ENCODE measurements at regions not wholly inside any gene's neighbourhood (a gene's known extent, or its start where the extent isn't known, plus 50 kb on each side); places are given as distances from the start of the nearest gene placed in this dataset.
"Not testable (repeated sequence)": the region's sequence is repeated elsewhere in the genome, so short reads cannot be mapped to it uniquely, and the experiment has no call there.

GRCh38 chr2:91565689-91566430, 2874.4 kb downstream of the RPIA start:
- not testable (repeated sequence) for H3K27ac Mint-ChIP-seq; DNase-seq (ENCODE audit: low spot score); H3K4me3 Mint-ChIP-seq; H3K27me3 Mint-ChIP-seq (ENCODE audit: low read depth); H3K36me3 Mint-ChIP-seq (ENCODE audit: low read depth); H3K9me3 Mint-ChIP-seq; H3K4me1 Mint-ChIP-seq (ENCODE audit: low read depth)

GRCh38 chr2:91566611-91567010, 2875.1 kb downstream of the RPIA start:
- H3K4me3 Mint-ChIP-seq; H3K36me3 Mint-ChIP-seq (ENCODE audit: low read depth); DNase-seq (ENCODE audit: low spot score): not testable (repeated sequence)

GRCh38 chr2:91567546-91568335, 2876.3 kb downstream of the RPIA start:
- not testable (repeated sequence) for H3K27ac Mint-ChIP-seq; DNase-seq (ENCODE audit: low spot score); H3K4me1 Mint-ChIP-seq (ENCODE audit: low read depth); H3K9me3 Mint-ChIP-seq; H3K27me3 Mint-ChIP-seq (ENCODE audit: low read depth); H3K36me3 Mint-ChIP-seq (ENCODE audit: low read depth); H3K4me3 Mint-ChIP-seq

More at GRCh38 chr2:91566611-91567010, 2875.1 kb downstream of the RPIA start:
- not testable (repeated sequence) for H3K27ac Mint-ChIP-seq; H3K4me1 Mint-ChIP-seq (ENCODE audit: low read depth); H3K9me3 Mint-ChIP-seq; H3K27me3 Mint-ChIP-seq (ENCODE audit: low read depth)

- H3K27ac Mint-ChIP-seq; H3K27me3 Mint-ChIP-seq (ENCODE audit: low read depth); H3K36me3 Mint-ChIP-seq (ENCODE audit: low read depth): not testable (repeated sequence)
These were observed 2877.2 kb downstream of the RPIA start for GRCh38 chr2:91568391-91569338.

GRCh38 chr2:91571239-91571923, 2879.9 kb downstream of the RPIA start:
- H3K27me3 Mint-ChIP-seq (ENCODE audit: low read depth); H3K9me3 Mint-ChIP-seq: not testable (repeated sequence)

More at GRCh38 chr2:91568391-91569338, 2877.2 kb downstream of the RPIA start:
- not testable (repeated sequence) for H3K4me1 Mint-ChIP-seq (ENCODE audit: low read depth); H3K9me3 Mint-ChIP-seq; DNase-seq (ENCODE audit: low spot score); H3K4me3 Mint-ChIP-seq

GRCh38 chr2:91573018-91573417, 2881.5 kb downstream of the RPIA start:
- H3K4me1 Mint-ChIP-seq (ENCODE audit: low read depth); H3K9me3 Mint-ChIP-seq; H3K27me3 Mint-ChIP-seq (ENCODE audit: low read depth); H3K4me3 Mint-ChIP-seq; H3K36me3 Mint-ChIP-seq (ENCODE audit: low read depth); DNase-seq (ENCODE audit: low spot score); H3K27ac Mint-ChIP-seq: not testable (repeated sequence)

More at GRCh38 chr2:91571239-91571923, 2879.9 kb downstream of the RPIA start:
- not testable (repeated sequence) for H3K4me1 Mint-ChIP-seq (ENCODE audit: low read depth); H3K36me3 Mint-ChIP-seq (ENCODE audit: low read depth); DNase-seq (ENCODE audit: low spot score); H3K4me3 Mint-ChIP-seq; H3K27ac Mint-ChIP-seq

- not testable (repeated sequence) for H3K4me1 Mint-ChIP-seq (ENCODE audit: low read depth); H3K9me3 Mint-ChIP-seq; H3K27me3 Mint-ChIP-seq (ENCODE audit: low read depth); H3K36me3 Mint-ChIP-seq (ENCODE audit: low read depth); DNase-seq (ENCODE audit: low spot score); H3K4me3 Mint-ChIP-seq; H3K27ac Mint-ChIP-seq
These were observed 2882.3 kb downstream of the RPIA start for GRCh38 chr2:91573755-91574154.

- not testable (repeated sequence) for H3K36me3 Mint-ChIP-seq (ENCODE audit: low read depth); H3K4me3 Mint-ChIP-seq; H3K27me3 Mint-ChIP-seq (ENCODE audit: low read depth); DNase-seq (ENCODE audit: low spot score); H3K27ac Mint-ChIP-seq; H3K4me1 Mint-ChIP-seq (ENCODE audit: low read depth); H3K9me3 Mint-ChIP-seq
These were observed 2882.8 kb downstream of the RPIA start for GRCh38 chr2:91574255-91574654.

GRCh38 chr2:91575701-91576100, 2884.2 kb downstream of the RPIA start:
- H3K4me3 Mint-ChIP-seq; H3K27me3 Mint-ChIP-seq (ENCODE audit: low read depth): not testable (repeated sequence)

GRCh38 chr2:91577406-91577805, 2885.9 kb downstream of the RPIA start:
- not testable (repeated sequence) for H3K9me3 Mint-ChIP-seq; DNase-seq (ENCODE audit: low spot score); H3K27ac Mint-ChIP-seq; H3K27me3 Mint-ChIP-seq (ENCODE audit: low read depth); H3K4me3 Mint-ChIP-seq; H3K4me1 Mint-ChIP-seq (ENCODE audit: low read depth); H3K36me3 Mint-ChIP-seq (ENCODE audit: low read depth)

More at GRCh38 chr2:91575701-91576100, 2884.2 kb downstream of the RPIA start:
- H3K36me3 Mint-ChIP-seq (ENCODE audit: low read depth); DNase-seq (ENCODE audit: low spot score); H3K4me1 Mint-ChIP-seq (ENCODE audit: low read depth); H3K27ac Mint-ChIP-seq; H3K9me3 Mint-ChIP-seq: not testable (repeated sequence)

GRCh38 chr2:91578678-91579077, 2887.2 kb downstream of the RPIA start:
- not testable (repeated sequence) for DNase-seq (ENCODE audit: low spot score); H3K27ac Mint-ChIP-seq; H3K27me3 Mint-ChIP-seq (ENCODE audit: low read depth); H3K9me3 Mint-ChIP-seq; H3K4me3 Mint-ChIP-seq; H3K36me3 Mint-ChIP-seq (ENCODE audit: low read depth); H3K4me1 Mint-ChIP-seq (ENCODE audit: low read depth)

- H3K9me3 Mint-ChIP-seq; H3K27ac Mint-ChIP-seq; H3K27me3 Mint-ChIP-seq (ENCODE audit: low read depth); H3K4me1 Mint-ChIP-seq (ENCODE audit: low read depth); H3K4me3 Mint-ChIP-seq; DNase-seq (ENCODE audit: low spot score); H3K36me3 Mint-ChIP-seq (ENCODE audit: low read depth): not testable (repeated sequence)
These were observed 2888.1 kb downstream of the RPIA start for GRCh38 chr2:91579555-91579954.

- not testable (repeated sequence) for DNase-seq (ENCODE audit: low spot score); H3K36me3 Mint-ChIP-seq (ENCODE audit: low read depth); H3K9me3 Mint-ChIP-seq; H3K27me3 Mint-ChIP-seq (ENCODE audit: low read depth); H3K4me3 Mint-ChIP-seq; H3K27ac Mint-ChIP-seq; H3K4me1 Mint-ChIP-seq (ENCODE audit: low read depth)
These were observed 2888.6 kb downstream of the RPIA start for GRCh38 chr2:91580043-91580442.
